ENCODE measurements at regions not wholly inside any gene's neighbourhood (a gene's known extent, or its start where the extent isn't known, plus 50 kb on each side); places are given as distances from the start of the nearest gene placed in this dataset.

- Mint-ChIP-seq H3K27ac (no peak overlapping the region), H3K27me3 (ENCODE audit: low read depth, poor library complexity) (peaks cover 6% of the 10 kb centered on the region), H3K4me3 (no peak overlapping the region), H3K4me1 (no peaks in the 10 kb centered on the region), H3K36me3 (ENCODE audit: low read depth) (no peaks in the 10 kb centered on the region), H3K9me3 (no peaks in the 10 kb centered on the region)
- no peak for DNase-seq
- no peak for TF ChIP-seq CTCF (IDR thresholded peaks at IDR 0.05)
Measured at GRCh38 chr2:64819361-64819760, 165.6 kb upstream of the SERTAD2 start.

- Mint-ChIP-seq H3K27ac (no peak overlapping the region), H3K4me1 (no peaks in the 10 kb centered on the region), H3K36me3 (ENCODE audit: low read depth) (no peaks in the 10 kb centered on the region), H3K4me3 (no peak overlapping the region), H3K27me3 (ENCODE audit: low read depth, poor library complexity) (peaks cover 7% of the 10 kb centered on the region), H3K9me3 (no peaks in the 10 kb centered on the region)
- DNase-seq: no peak
- TF ChIP-seq CTCF (IDR thresholded peaks at IDR 0.05): no peak
Measured at GRCh38 chr2:64819774-64820688, 166.3 kb upstream of the SERTAD2 start.

- H3K4me3 Mint-ChIP-seq: no peak overlapping the region
- DNase-seq: no peak
- no peak overlapping the region for H3K27ac Mint-ChIP-seq
- peaks cover under 1% of the 10 kb centered on the region for H3K4me1 Mint-ChIP-seq
- H3K27me3 Mint-ChIP-seq (ENCODE audit: low read depth, poor library complexity): peaks cover 9% of the 10 kb centered on the region
- no peaks in the 10 kb centered on the region for H3K9me3 Mint-ChIP-seq
- TF ChIP-seq CTCF (IDR thresholded peaks at IDR 0.05): no peak
- no peaks in the 10 kb centered on the region for H3K36me3 Mint-ChIP-seq (ENCODE audit: low read depth)
Measured at GRCh38 chr2:64820901-64821300, 167.2 kb upstream of the SERTAD2 start.

GRCh38 chr2:64823794-64824193 lies 165.4 kb upstream of the SLC1A4 start:
- H3K4me3 Mint-ChIP-seq: no peak overlapping the region
- no peak overlapping the region for H3K27ac Mint-ChIP-seq
- DNase-seq: no peak
- H3K27me3 Mint-ChIP-seq (ENCODE audit: low read depth, poor library complexity): peaks cover 9% of the 10 kb centered on the region
- H3K4me1 Mint-ChIP-seq: peaks cover 26% of the 10 kb centered on the region
- no peaks in the 10 kb centered on the region for H3K36me3 Mint-ChIP-seq (ENCODE audit: low read depth)
- no peak for TF ChIP-seq CTCF (IDR thresholded peaks at IDR 0.05)
- H3K9me3 Mint-ChIP-seq: no peaks in the 10 kb centered on the region

GRCh38 chr2:64825831-64826491 lies 163.2 kb upstream of the SLC1A4 start:
- Mint-ChIP-seq H3K9me3 (no peaks in the 10 kb centered on the region), H3K36me3 (ENCODE audit: low read depth) (no peaks in the 10 kb centered on the region), H3K27me3 (ENCODE audit: low read depth, poor library complexity) (peaks cover 9% of the 10 kb centered on the region), H3K4me3 (no peak overlapping the region), H3K27ac (no peak overlapping the region), H3K4me1 (peaks cover 35% of the 10 kb centered on the region)
- no peak for DNase-seq
- TF ChIP-seq CTCF (IDR thresholded peaks at IDR 0.05): no peak
